KBM-7 (cell line): ENCODE measurements at regions not wholly inside any gene's neighbourhood (a gene's known extent, or its start where the extent isn't known, plus 50 kb on each side); places are given as distances from the start of the nearest gene placed in this dataset.

ENCODE experiments used
- DNase-seq: peaks from one replicate; pipeline ENCODE4 v3.0.0-alpha.2; 2015
- in situ Hi-C: fragments of 300-500 bp; cut with MboI; formaldehyde crosslinking; loops from 2 replicates; pipeline ENCODE4 v1.14.3; 2020; ENCODE audit warnings: low sequenced_read_pairs, low pct_unique_long_range_greater_than_20kb, mixed read lengths

DNA sequence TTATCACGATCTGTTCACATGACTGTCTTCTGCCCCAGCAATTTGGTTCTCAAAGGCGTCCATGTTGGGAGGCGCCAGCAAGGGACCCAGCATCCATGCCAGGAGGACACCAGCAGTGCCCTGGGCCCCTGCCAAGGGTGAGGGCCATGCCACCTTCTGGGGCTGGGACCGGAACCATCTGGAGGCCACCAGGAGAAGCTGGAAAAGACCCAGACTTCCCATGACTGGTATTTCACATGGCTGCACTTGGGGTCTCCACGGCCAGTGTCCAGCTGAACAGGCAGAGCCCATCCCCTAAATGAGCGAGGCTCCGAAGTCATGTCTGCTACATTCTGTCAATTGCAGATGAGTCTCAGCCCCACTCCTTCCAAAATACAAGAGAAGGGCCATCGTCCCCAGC, 306.8 kb upstream of the HS6ST1 start:
- in situ Hi-C loops, result no loop called here
- DNase-seq, result no peak

DNA sequence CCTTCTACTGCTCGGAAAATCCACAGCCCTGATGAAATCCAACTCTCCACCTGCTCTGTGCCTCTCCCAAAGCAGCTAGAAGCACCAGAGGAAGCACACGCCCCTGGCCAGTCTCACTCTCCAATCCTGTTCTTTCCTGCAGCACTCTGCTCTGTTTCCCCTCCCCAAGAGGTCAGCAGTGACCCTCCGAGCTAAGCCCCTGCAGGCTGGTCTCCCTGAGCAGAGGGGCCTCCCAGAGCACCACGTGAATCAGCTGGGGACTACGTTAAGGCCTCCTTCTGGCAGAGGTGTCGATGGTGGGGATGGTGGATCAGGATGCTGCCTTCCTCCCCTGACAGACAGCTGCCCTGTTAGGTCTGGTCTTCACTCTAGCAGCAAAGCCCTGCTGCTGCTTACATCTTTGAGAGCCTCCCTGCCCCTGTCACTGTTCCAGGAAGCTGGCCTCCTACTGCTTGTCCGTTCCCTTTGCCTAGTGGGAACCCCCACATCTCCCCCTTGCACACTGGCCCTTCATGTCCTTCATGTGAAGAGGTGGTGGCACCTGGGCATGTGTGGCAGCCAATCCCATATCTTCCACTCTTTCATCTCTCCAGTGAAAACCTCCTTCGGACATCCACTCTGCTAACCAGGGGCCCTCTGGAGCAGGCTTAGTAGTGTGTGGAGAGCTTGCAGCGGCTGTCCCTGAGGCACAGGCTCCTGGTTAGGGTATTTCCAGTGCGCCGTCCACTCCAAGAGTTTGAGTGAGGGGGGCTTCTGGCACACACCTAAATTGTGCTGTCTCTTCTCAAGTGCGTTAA, 307.5 kb upstream of the HS6ST1 start:
- no peak for DNase-seq
- in situ Hi-C loops, result no loop called here

DNA sequence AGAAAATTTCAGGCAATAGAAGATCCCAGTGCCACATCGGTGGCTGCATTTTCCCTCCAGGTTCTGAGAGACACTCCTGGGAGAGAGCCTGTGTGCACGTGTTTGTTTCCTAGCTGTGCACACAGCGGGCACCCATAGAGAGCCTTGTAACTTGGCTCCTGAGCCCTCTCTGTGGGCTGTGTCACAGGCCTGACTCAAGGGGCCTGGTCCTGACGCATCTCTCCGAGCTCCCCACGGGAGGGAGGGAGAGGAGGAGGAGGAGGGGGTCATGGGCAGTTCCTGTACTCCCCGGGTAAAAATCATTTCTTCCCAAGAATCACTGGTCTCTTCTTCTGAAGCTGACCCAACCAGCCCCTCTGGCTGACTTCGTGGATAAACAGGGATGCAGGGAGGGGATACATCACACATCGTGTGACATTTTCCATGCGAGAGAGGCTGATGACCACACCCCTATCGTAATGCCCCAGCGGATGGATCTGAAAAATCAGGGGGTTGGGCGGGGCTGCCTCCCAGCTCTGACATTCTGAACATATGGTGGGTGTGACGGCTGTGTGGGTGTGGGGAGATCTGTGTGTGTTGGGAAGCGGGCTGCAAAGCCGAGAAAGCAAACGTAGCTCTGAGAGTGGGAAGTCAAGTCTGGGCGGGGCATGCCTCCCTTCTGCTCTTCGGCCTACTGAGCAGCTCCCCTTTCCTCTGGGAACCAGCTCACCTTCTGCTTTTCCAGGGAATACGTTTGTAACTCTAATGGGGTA, 308.3 kb upstream of the HS6ST1 start:
- in situ Hi-C loops, result no loop called here
- no peak for DNase-seq

DNA sequence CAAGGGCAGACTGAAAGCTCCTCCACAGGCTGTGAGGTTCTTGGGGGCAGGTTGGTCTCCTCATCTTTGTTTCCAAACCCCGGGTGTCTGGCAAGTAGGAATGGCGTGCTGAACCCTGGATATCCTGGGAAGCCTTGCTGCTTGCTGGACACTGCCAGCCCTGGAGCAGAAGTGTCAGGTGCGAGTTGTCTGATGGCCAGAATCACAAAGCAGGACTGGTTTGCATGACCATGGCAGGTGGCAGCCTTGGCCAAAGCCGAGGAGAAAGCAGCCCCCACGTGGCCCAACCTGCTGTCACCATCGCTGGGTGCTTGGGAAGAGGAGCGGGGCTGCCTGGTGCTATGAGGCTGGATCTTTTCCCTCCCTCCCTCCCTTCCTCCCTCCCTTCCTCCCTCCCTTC, 309.5 kb upstream of the HS6ST1 start:
- in situ Hi-C loops, result no loop called here
- DNase-seq, result no peak

DNA sequence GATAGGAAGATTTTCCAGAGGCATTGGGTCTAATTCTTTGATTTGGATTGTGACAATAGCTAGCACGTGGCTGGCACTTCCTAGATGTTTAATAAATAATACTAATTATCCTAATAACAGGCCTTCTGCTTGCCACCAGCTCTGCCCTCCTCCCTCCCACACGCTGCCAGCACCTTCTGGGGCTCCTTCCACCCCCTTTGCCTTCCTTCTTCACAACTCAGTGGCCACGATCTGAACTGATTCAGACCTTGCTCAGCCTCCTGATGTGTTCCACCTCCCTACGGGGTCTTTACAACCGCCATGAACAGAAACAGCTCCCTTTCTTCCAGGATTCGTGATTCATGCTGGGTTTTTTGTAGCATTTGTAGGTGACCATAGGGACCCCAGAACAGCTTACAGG, 310.3 kb upstream of the HS6ST1 start:
- in situ Hi-C loops, result no loop called here
- DNase-seq, result no peak

DNA sequence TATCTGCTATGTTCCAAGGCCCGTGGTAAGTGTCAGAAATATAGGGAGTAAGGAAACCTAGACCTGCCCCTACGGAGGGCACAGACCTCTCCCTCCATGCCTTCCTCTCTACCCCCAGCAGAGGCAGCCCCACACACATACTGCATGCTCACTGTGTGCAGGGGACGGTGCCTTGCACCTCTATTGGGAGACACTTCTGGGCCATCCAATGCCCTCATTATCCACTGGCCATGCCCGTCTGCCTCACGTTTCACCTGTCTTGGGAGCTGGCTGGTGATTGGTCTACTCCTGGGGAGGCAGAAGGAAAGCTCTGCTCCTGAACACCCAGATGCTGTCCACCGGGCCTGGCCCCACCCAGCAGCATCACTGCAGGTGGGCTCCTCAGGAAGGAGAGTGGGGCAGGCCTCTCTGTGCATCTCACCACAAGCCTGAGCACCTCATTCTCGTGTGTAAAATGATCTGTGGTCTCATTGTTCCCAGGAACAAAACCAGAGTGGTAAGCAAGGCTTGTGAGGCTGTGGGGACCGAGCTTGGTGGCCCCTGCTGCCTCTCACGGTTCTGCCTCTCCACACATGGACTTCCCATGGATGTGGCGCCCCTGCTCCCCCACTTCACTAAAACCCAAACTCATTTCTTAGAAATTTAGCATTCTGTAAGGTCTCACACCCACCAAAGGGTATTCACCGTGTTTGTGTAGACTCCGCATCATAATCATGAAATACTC, 312.5 kb upstream of the HS6ST1 start:
- in situ Hi-C loops, result no loop called here
- DNase-seq, result no peak

DNA sequence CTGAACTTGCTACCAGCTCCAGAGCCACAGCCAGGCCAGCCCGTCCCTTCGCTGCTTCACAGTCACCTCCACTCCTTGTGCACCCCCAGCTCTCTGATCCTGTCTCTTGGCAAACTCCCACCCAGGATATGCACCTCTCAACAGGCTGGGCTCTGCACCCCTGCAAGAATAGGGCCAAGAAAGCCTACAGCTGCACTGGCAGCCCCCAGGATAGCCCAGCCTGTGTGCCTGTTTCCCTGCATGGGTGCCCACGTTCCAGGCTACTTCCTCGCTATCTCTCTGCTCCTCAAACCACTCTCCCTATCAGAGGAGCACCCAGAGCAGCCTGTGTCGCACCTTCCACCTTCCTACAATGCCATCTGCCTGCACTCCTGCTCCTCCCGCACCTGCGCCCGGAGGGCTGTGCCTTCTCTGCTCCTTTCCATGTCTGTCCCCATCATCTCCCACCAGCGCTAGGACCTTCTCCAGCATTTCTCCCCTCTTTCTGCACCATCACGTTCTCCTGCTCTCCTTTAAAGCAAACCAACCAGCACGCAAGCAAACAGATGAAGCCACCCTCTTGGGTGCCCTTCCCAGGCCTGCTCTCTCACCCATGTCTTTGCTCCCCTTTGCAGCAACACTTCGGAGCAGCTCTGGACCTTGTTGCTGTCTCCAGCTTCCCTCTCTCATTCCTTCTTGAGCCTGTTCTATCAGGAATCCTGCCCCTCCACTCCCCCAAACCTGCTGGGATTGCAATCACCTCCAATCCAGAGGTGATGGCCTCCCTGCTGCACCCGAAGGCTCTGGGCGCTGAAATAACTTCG, 313.2 kb upstream of the HS6ST1 start:
- no peak for DNase-seq
- in situ Hi-C loops, result no loop called here

DNA sequence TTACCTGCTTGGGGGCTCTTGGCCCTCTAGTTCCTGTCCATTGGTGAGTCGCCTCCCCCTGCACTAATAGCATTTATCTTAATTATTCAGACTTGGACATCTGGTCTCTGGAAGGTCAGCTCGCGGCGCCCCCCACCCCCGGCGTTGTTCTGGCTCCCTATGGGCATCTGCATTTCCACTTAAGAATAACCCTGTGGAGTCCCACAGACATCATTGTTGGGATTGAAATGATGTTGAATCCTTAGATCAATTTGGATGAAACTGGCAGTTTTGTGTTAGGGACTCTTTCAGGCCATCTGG, 313.8 kb upstream of the HS6ST1 start:
- no peak for DNase-seq
- in situ Hi-C loops, result no loop called here

DNA sequence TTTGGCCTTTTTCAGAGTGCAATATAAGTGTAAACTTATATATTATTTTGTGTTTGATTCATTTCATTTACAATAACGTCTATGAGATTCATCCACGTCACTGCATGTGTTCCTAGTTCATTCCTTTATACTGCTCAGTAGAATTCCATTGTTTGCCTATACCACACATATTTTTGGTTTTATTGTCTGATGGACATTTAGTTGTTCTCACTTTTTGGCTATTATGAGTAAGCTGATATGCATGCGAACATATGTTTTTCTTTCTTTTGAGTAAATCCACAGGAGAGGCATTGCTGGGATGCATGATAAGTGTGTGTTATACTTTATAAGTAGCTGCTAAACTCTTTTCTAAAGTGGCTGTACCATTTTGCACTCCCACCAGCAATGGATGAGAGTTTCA, 314.8 kb upstream of the HS6ST1 start:
- in situ Hi-C loops, result no loop called here

DNA sequence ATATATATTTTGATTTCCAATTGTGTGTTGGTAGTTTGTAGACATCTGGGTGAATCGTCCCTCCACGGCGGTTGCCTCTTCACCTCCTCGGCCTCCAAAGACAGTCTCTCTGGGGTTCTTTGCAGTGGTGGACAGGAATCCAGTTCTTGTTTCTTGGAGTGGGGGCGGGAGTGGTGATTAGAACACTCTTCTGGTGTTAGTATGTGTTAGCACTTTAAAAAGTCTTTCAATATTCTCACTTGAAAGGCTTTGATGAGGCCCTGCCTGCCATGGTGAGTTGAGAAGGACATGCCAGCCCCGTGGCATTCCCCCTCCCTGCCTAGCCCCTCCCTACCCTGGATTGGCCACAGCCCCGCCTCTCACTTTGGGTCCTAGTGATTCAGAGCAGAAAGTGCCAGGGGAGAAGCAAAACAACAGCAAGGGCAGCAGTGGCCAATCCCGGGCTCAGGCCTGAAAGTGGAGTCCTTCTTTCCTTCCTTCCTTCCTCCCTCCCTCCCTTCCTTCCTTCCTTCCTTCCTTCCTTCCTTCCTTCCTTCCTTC, 316.8 kb upstream of the HS6ST1 start:
- no peak for DNase-seq
- in situ Hi-C loops, result no loop called here

More for the DNA sequence above, 314.8 kb upstream of the HS6ST1 start:
- no peak for DNase-seq

DNA sequence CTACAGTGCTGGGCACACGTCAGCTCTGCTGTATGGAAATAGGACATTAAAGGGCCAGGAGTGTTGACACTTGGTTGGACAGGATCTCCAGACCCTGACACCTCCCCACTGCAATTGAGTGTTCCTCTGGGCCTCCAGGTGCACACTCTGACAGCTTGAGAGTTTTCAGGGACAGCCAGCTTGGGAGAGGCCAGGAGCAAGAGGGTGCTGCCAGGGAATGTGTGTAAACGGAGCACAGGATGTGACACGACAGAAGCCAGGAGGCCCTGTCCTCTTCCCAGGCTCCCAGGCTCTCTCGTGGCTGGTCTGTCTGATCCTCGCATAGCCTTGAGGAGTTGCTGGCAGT, 318.1 kb upstream of the HS6ST1 start:
- no peak for DNase-seq
- in situ Hi-C loops, result no loop called here

DNA sequence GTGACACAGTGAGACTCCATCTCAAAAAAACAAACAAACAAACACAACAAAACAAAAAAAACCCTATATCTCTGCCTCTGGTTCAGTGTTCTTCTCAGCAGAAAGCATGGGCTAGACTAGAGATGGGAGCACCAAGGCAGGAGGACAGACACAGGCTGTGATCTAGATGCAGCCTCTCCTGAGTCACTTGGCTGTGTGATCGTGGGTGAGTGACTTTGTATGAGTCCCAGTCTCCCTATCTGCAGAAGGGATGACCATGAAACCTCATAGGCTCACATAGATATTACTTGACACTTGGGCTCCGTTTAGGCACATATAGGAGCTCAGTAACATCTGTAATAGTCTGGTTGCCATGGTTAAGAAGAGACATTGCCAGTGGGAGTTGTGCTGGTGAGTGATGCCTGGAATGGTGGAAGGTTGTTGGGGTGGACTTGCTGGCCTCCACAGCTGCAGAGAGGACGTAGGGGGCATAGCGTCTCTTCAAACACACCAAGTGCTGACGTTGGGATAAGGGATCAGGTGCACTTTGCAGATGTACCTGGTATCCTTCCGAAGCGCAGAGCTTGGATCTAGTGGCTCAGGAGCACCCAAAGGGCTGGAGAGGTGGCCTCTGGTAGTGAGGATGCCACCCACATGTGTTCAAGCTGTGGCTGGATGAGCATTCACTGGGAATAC, 318.9 kb upstream of the HS6ST1 start:
- in situ Hi-C loops, result no loop called here
- DNase-seq, result no peak

DNA sequence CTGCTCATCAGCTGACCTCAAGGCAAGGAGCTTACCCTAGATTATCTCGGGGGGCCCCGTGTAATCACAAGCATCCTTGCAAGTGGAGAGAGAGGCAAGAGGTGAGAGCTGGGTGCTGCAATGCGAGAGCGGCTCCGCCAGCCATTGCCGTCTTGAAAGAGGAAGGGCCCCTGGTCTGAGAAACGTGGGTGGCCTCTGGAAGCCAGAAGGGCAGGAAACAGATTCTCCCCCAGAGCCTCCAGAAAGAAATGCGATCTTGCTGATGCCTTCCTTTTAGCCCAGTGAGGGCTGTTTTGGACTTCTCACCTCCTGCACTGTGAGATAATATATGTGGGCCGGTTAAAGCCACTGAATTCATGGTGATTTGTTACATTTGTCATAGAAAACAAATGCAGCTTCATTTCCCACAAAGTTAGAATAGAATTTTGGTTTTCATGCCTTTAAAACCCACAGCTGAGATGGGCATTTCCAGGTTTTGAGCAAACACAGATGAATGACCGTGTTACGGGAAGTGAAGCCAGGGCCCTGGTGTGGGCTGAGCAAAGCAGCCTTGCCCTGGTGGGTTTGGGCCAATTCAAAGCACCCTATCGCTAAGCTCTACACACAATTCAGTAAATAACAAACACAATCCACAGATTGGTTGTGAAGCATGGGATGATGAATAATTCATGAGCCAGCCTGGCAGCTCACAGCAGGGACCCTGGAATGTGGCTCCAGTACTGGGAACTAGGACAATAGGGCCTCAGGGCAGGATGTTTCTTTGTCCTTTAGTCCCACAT, 319.9 kb upstream of the HS6ST1 start:
- in situ Hi-C loops, result no loop called here
- DNase-seq, result peak; percentile 34

DNA sequence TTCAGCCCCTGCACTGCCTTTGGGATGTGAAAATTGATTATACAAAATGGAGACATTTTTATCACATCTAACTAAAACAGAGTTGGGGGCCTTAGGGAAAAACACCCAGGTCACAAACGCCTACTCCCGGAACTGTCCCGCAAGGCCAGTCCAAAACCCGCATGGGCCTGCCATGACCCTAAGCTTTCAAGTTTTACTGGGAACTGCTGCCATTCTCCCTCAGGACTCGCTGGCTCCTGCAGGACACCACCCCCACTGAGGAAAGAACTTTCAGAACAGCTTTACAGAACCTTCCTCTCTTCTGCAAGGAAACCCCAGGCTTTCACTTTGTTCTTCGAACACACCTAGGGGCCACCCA, 320.4 kb upstream of the HS6ST1 start:
- in situ Hi-C loops, result no loop called here
- no peak for DNase-seq

DNA sequence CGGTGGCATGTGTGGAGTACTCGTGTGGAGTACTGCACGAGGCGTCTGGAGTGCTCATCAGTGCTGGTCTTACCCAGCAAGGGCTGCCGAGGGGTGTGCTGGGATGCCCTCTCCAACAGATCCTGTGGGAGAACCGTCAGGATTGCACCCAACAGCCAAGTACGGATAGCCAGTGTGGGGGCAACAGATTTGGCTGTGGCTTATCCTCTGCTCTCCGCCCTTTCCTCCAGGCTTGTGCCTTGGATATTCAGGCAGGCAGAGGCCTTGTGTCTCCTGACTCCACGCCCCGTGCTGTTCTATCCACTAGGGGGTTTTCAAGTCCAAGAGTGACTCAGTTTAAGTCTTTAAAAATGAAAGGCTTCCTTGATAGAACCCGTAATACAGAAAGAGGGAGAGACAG, 321.0 kb upstream of the HS6ST1 start:
- in situ Hi-C loops, result no loop called here
- no peak for DNase-seq

DNA sequence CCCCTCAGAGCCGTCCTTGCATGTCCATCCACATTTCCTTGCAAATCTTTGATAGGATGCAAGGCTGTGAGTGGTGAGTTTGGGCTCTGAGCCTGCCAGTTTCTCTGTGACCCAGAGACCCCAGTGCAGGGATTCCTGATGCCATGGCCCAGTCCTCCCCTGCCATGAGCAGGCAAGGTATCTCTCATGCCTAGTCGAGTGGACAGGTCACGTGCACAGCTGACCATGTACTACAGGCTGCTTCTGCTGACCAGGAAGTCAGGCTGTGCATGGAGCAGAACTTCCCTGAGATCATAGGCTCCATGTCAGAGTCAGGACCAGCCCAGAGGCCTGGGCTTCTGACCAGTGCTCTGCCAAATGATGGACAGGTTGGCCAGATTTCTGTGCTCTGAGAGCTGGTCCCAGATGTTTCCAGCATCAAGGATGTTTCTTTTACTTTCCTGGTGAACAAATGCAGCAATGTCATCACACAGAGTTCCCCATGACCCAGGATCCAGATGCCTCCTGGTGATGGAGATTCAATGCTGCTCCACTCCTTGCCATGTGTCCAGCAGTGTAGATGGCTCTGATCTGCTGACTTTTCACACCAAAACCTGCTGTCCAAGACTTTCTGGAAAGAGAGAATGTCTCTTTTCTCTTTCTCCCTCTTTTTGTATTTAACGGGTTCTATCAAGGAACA, 321.6 kb upstream of the HS6ST1 start:
- DNase-seq, result no peak
- in situ Hi-C loops, result no loop called here

DNA sequence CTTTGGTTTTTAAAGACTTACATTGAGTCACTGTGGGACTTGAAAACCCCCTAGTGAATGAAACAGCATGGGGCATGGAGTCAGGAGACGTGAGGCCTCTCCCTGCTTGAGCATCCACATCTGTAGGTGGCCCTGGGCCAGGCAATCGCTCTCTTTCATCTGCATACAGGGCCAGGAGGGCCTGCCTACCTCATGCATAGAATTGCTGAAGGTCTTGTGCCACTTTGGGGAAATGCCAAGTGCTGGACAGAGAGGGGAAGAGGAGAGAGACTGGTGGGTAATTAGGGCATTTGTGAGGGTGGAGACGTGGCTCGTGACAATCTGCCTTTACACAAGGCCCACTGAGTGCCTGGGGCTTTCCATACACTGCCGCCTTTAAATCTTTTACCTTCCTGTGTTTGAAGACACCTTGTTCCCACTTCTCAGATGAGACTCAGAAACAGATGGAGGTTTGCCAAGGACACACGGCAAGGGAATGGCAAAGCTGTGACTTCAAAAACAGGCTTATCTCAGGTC, 322.2 kb upstream of the HS6ST1 start:
- no peak for DNase-seq
- in situ Hi-C loops, result no loop called here
